Activated B cell treated with CpG ODN at 0.5 μM for 24 hours (primary cell): ENCODE measurements at regions not wholly inside any gene's neighbourhood (a gene's known extent, or its start where the extent isn't known, plus 50 kb on each side); places are given as distances from the start of the nearest gene placed in this dataset.

Experiments used
- ATAC-seq: fragments of 200-7000 bp; cut with Tn5 transposase; one replicate; pipeline ENCODE4 v1.10.0; 2021; ENCODE audit warnings: low read depth, mild to moderate bottlenecking, moderate library complexity
- CTCF ChIA-PET: fragments of 350-600 bp; sonication (Branson Sonifier 250); formaldehyde crosslinking; loops from one replicate; lab custom pipeline; 2021; ENCODE audit warnings: antibody characterized with exemption; lab: Charles Lee
- POLR2A ChIA-PET: fragments of 350-600 bp; sonication (Branson Sonifier 250); formaldehyde crosslinking; loops from one replicate; lab custom pipeline; 2021; ENCODE audit warnings: antibody characterized with exemption; lab: Charles Lee
- DNase-seq: peaks from one replicate; pipeline ENCODE4 v3.0.0; 2022
- H3K27ac Mint-ChIP-seq: one replicate; pipeline ENCODE4 v1.8.0; 2020; ENCODE audit warnings: mixed read lengths
- H3K27me3 Mint-ChIP-seq: one replicate; pipeline ENCODE4 v1.8.0; 2021; ENCODE audit warnings: mixed read lengths
- H3K36me3 Mint-ChIP-seq: one replicate; pipeline ENCODE4 v1.8.0; 2021; ENCODE audit warnings: low read depth, mixed read lengths
- H3K4me1 Mint-ChIP-seq: one replicate; pipeline ENCODE4 v1.8.0; 2021; ENCODE audit warnings: mixed read lengths
- H3K4me3 Mint-ChIP-seq: one replicate; pipeline ENCODE4 v1.8.0; 2020; ENCODE audit warnings: mild to moderate bottlenecking, mixed read lengths
- H3K9me3 Mint-ChIP-seq: one replicate; pipeline ENCODE4 v1.8.0; 2020; ENCODE audit warnings: mixed read lengths
- CTCF ChIP-seq: fragments of 200-600 bp; IDR thresholded peaks from one replicate; pipeline ENCODE4 v1.8.0; 2022; ENCODE audit warnings: antibody characterized with exemption, mild to moderate bottlenecking
- intact Hi-C: fragments of 100-400 bp; cut with micrococcal nuclease; formaldehyde crosslinking; loops from one replicate; pipeline ENCODE4 v1.15.1; 2024

GRCh38 chr14:71541973-71542690 is 390.1 kb upstream of the RGS6 start:
- DNase-seq (no peak), ATAC-seq (no peak)
- peaks cover 48% of the 10 kb centered on the region for H3K4me1 Mint-ChIP-seq
- POLR2A ChIA-PET = no interaction called here
- H3K27ac Mint-ChIP-seq = peak overlapping the region; percentile 46
- no peak overlapping the region for H3K4me3 Mint-ChIP-seq
- CTCF ChIA-PET = no interaction called here
- no peaks in the 10 kb centered on the region for H3K9me3 Mint-ChIP-seq
- TF ChIP-seq CTCF = no peak
- intact Hi-C loops = loop anchor here (2.0 kb wide), 1 partner anchor 13 kb away; no protein-coding TSS in a partner anchor
- H3K36me3 Mint-ChIP-seq = peaks cover 11% of the 10 kb centered on the region
- no peaks in the 10 kb centered on the region for H3K27me3 Mint-ChIP-seq

DNA sequence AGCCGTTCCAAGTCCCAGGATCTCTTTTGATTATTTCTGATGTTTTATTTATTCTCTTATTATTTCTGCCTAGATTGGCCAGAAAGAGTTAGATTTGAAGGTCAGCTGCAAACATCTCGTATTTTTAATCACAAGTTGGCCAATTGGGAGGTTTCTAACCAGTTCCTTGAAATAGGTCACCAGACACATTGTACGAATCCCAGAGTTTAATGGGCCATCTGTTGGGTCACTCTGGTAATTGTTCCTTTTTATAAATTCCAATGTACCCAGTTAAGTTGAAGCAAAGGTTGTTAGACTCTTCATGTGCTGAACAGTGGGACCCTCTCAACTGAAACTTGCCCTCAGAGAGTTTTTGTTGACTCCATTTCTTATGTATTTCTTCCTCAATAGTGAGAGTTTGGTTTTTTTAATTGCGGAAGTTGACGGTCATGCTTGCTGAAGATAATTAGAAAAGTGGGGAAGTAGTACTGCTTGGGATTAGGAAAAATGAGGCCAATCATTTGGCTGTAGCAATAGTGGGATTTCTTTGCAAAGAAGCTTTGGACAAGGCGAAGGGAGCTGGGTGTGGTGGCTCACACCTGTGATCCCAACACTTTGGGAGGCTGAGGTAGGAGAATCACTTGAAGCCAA is 382.7 kb upstream of the RGS6 start:
- Mint-ChIP-seq H3K27ac (no peak overlapping the region), H3K4me1 (peaks cover 43% of the 10 kb centered on the region)
- ATAC-seq = no peak

GRCh38 chr14:71550367-71550766 is 381.9 kb upstream of the RGS6 start:
- Mint-ChIP-seq H3K9me3 (no peaks in the 10 kb centered on the region), H3K4me3 (no peak overlapping the region), H3K27me3 (no peaks in the 10 kb centered on the region), H3K4me1 (peaks cover 52% of the 10 kb centered on the region), H3K27ac (no peak overlapping the region), H3K36me3 (peaks cover 14% of the 10 kb centered on the region)
- DNase-seq (no peak), ATAC-seq (no peak)
- ChIA-PET CTCF (interaction anchor here (1.3 to 1.6 kb wide), 2 partner anchors 11 to 202 kb away, joined by 3 to 4 read pairs; no protein-coding TSS in a partner anchor), POLR2A (interaction anchor here (1.1 kb wide), 1 partner anchor 120 kb away, joined by 3 read pairs; no protein-coding TSS in a partner anchor)
- intact Hi-C loops = loop anchor here (2.0 kb wide), 1 partner anchor 16 kb away; no protein-coding TSS in a partner anchor
- no peak for TF ChIP-seq CTCF

More for the DNA sequence above, 382.7 kb upstream of the RGS6 start:
- CTCF ChIA-PET = interaction anchor here (1.6 kb wide), 1 partner anchor 203 kb away, joined by 3 read pairs; no protein-coding TSS in a partner anchor
- POLR2A ChIA-PET = no interaction called here
- Mint-ChIP-seq H3K9me3 (no peaks in the 10 kb centered on the region), H3K36me3 (peaks cover 14% of the 10 kb centered on the region), H3K27me3 (no peaks in the 10 kb centered on the region), H3K4me3 (no peak overlapping the region)
- TF ChIP-seq CTCF = no peak
- intact Hi-C loops = loop anchor here (2.0 kb wide), 1 partner anchor 17 kb away; no protein-coding TSS in a partner anchor
- no peak for DNase-seq

GRCh38 chr14:71551291-71551950 is 380.8 kb upstream of the RGS6 start:
- ChIA-PET POLR2A (interaction anchor here (1.1 kb wide), 1 partner anchor 119 kb away, joined by 3 read pairs; no protein-coding TSS in a partner anchor), CTCF (interaction anchor here (1.3 to 1.6 kb wide), 2 partner anchors 12 to 201 kb away, joined by 3 to 4 read pairs; no protein-coding TSS in a partner anchor)
- intact Hi-C loops = loop anchor here (2.0 kb wide), 1 partner anchor 15 kb away; no protein-coding TSS in a partner anchor
- Mint-ChIP-seq H3K9me3 (no peaks in the 10 kb centered on the region), H3K4me1 (peaks cover 62% of the 10 kb centered on the region), H3K27ac (peak overlapping the region; percentile 26), H3K27me3 (no peaks in the 10 kb centered on the region), H3K4me3 (no peak overlapping the region), H3K36me3 (peaks cover 14% of the 10 kb centered on the region)
- TF ChIP-seq CTCF = no peak
- ATAC-seq = no peak
- no peak for DNase-seq
